Breast epithelium (tissue), 3 donors: ENCODE measurements at regions not wholly inside any gene's neighbourhood (a gene's known extent, or its start where the extent isn't known, plus 50 kb on each side); places are given as distances from the start of the nearest gene placed in this dataset.

Experiments
- CTCF ChIP-seq, 3 donors: fragments of 450-650 bp; IDR thresholded peaks; one replicate each; pipeline ENCODE4 v1.5.1; 2016 to 2017; ENCODE audit warnings: antibody characterized with exemption in 3 of 3, mild to moderate bottlenecking in 3 of 3, moderate library complexity in 3 of 3
- POLR2AphosphoS5 ChIP-seq, 3 donors: sonication (generic); formaldehyde crosslinking; IDR thresholded peaks; one replicate each; pipeline ENCODE4 v1.6.1; 2017; ENCODE audit warnings: antibody characterized with exemption in 3 of 3

- TF ChIP-seq POLR2AphosphoS5 (IDR thresholded peaks at IDR 0.05) (no peak), CTCF (IDR thresholded peaks at IDR 0.05) (no peak)
These were observed 766.6 kb downstream of the PDHA2 start for GRCh38 chr4:96606451-96606850.
